Erythroblast (primary cell): ENCODE measurements at regions not wholly inside any gene's neighbourhood (a gene's known extent, or its start where the extent isn't known, plus 50 kb on each side); places are given as distances from the start of the nearest gene placed in this dataset.

Source experiments
- GATA1 ChIP-seq: IDR thresholded peaks from 2 replicates; pipeline ENCODE4 v1.6.1; 2011; ENCODE audit warnings: low read depth, mild to moderate bottlenecking, control low read depth, low read length, moderate library complexity
- POLR2A ChIP-seq: IDR thresholded peaks from 2 replicates; pipeline ENCODE4 v1.6.1; 2011; ENCODE audit warnings: mild to moderate bottlenecking, low read length

DNA sequence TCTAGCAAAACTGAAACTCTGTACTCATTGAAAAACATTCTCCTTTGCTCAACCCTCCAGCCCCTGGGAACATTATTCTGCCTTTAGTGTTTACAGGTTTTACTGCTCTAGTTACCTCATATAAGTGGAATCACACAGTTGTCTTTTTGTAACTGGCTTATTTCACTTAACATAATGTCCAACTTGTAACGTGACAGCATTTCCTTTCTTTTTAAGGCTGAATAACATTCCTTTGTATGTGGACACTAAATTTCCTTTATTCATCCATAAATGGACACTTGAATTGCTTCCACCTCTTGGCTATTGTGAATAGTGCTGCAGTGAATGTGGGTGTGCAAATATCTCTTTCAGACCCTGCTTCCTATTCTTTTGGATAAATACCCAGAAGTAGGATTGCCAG is 144.9 kb downstream of the ACTR3 start:
- TF ChIP-seq POLR2A: no peak
- TF ChIP-seq GATA1: no peak
